OCI-LY7 (cell line): ENCODE measurements at regions not wholly inside any gene's neighbourhood (a gene's known extent, or its start where the extent isn't known, plus 50 kb on each side); places are given as distances from the start of the nearest gene placed in this dataset.

Experiments
- BruUV-seq: library from RNA; stranded (reverse); fragments of 400-500 nt; replicated peaks from 2 replicates; lab custom pipeline; 2021; lab: Mats Ljungman, UMichigan
- CTCF ChIA-PET: fragments of 300-600 bp; sonication (Branson Sonifier 250); formaldehyde crosslinking; loops from one replicate; lab custom pipeline; 2022; ENCODE audit warnings: antibody characterized with exemption; ENCODE audit not compliant: unreplicated experiment; lab: Charles Lee
- POLR2A ChIA-PET: fragments of 300-600 bp; sonication (Branson Sonifier 250); formaldehyde crosslinking; loops from one replicate; lab custom pipeline; 2022; ENCODE audit warnings: antibody characterized with exemption; lab: Charles Lee
- DNase-seq: peaks from one replicate; pipeline ENCODE4 v3.0.0-alpha.2; 2015; ENCODE audit warnings: low spot score
- H2AFZ ChIP-seq: fragments of 200-600 bp; sonication (generic), shearing (Covaris generic); 2 replicates; pipeline ENCODE4 v1.6.1; 2014; ENCODE audit warnings: mild to moderate bottlenecking, antibody characterized with exemption, low read length, moderate library complexity
- H3K27ac ChIP-seq: fragments of 200-600 bp; sonication (generic); 2 replicates; pipeline ENCODE4 v1.5.1; 2014; ENCODE audit warnings: mixed run types, low read depth, mild to moderate bottlenecking, moderate library complexity, low read length, inconsistent platforms; ENCODE audit not compliant: poor library complexity, severe bottlenecking
- H3K36me3 ChIP-seq: fragments of 200-600 bp; sonication (generic); 2 replicates; pipeline ENCODE4 v1.6.1; 2014; ENCODE audit warnings: mild to moderate bottlenecking, antibody characterized with exemption, low read length, moderate library complexity, mixed read lengths; ENCODE audit not compliant: insufficient read depth
- H3K4me1 ChIP-seq: fragments of 200-600 bp; sonication (generic); 2 replicates; pipeline ENCODE4 v1.5.1; 2014; ENCODE audit warnings: mild to moderate bottlenecking, low read length; ENCODE audit not compliant: insufficient read depth, poor library complexity, severe bottlenecking
- H3K4me2 ChIP-seq: fragments of 200-600 bp; sonication (generic); 2 replicates; pipeline ENCODE4 v1.6.1; 2014; ENCODE audit warnings: mild to moderate bottlenecking, low read length
- H3K4me3 ChIP-seq: fragments of 200-600 bp; sonication (generic); 2 replicates; pipeline ENCODE4 v1.5.1; 2014; ENCODE audit warnings: mild to moderate bottlenecking, low read depth, low read length; ENCODE audit not compliant: poor library complexity, severe bottlenecking
- H3K79me2 ChIP-seq: fragments of 200-600 bp; sonication (generic); 2 replicates; pipeline ENCODE4 v1.6.1; 2016; ENCODE audit warnings: low read depth, mild to moderate bottlenecking, low read length, moderate library complexity, mixed read lengths; ENCODE audit not compliant: insufficient read depth
- H3K9me2 ChIP-seq: fragments of 200-600 bp; sonication (generic); 2 replicates; pipeline ENCODE4 v1.6.1; 2016; ENCODE audit warnings: mild to moderate bottlenecking, low read length, mixed read lengths; ENCODE audit not compliant: insufficient read depth
- H3K9me3 ChIP-seq: fragments of 200-600 bp; sonication (generic); 2 replicates; pipeline ENCODE4 v1.6.1; 2014; ENCODE audit warnings: mild to moderate bottlenecking, mixed run types, low read length, mixed read lengths
- H4K20me1 ChIP-seq: fragments of 200-600 bp; sonication (generic); 2 replicates; pipeline ENCODE4 v1.6.1; 2014; ENCODE audit warnings: mild to moderate bottlenecking, antibody characterized with exemption, low read length, moderate library complexity, mixed read lengths; ENCODE audit not compliant: insufficient read depth
- EZH2phosphoT487 ChIP-seq: fragments of 200-600 bp; sonication (generic); IDR thresholded peaks from 2 replicates; pipeline ENCODE4 v1.6.1; 2018; ENCODE audit warnings: low read depth, borderline replicate concordance, mild to moderate bottlenecking, mixed run types, antibody characterized with exemption, low read length, moderate library complexity, mixed read lengths
- intact Hi-C: fragments of 100-400 bp; cut with micrococcal nuclease; formaldehyde crosslinking; loops from one replicate; pipeline ENCODE4 v1.10.0; 2022; ENCODE audit not compliant: unreplicated experiment
- TF ChIP-seq, protein P1 (sequence below): fragments of 200-600 bp; sonication (generic); conservative IDR thresholded peaks from 2 replicates; pipeline ENCODE4 v1.5.1; 2014; ENCODE audit warnings: mild to moderate bottlenecking, antibody characterized with exemption, low read length, moderate library complexity, mixed read lengths

DNA sequence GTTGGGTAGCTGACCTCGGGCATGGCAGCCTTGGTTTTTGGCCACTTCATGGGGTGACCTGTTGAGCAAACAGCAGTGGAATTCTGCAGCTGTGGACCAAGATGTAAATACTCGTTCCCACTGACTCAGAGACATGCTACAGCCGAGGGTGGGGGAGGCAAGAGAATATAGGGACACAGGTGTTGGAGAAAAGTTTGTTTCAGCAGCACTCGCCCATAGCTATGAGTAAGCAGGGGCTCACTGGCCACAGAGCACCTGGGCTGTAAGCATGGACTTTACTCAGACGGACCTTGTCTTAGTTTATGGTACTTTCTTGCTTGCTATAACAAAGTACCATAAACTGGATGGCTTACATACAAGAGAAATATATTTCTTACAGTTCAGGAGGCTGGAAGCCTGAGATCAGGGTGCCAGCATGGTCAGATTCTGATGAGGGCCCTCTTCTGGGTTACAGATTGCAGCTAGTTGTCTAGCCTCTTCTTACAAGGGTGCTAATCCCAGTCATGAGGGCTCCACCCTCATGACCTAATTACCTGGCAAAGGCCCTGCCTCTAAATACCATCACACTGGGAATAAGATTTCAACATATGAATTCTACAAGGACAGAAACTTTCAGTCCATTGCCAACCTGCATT is 437.2 kb upstream of the DAB1 start:
- no peaks in the 10 kb centered on the region for H3K9me2 ChIP-seq
- no peak overlapping the region for H3K4me2 ChIP-seq
- H3K4me1 ChIP-seq = no peaks in the 10 kb centered on the region
- ChIA-PET POLR2A (interaction anchor here (1.0 kb wide), 1 partner anchor 28 kb away, joined by 3 read pairs; no protein-coding TSS in a partner anchor), CTCF (no interaction called here)
- intact Hi-C loops = no loop called here
- no peaks in the 10 kb centered on the region for H3K9me3 ChIP-seq
- H3K36me3 ChIP-seq = no peaks in the 10 kb centered on the region
- no peaks in the 10 kb centered on the region for H3K79me2 ChIP-seq
- no peak for DNase-seq
- H3K27ac ChIP-seq = no peak overlapping the region
- no TSS peak for BruUV-seq
- no peak for TF ChIP-seq EZH2phosphoT487
- no peak overlapping the region for H2AFZ ChIP-seq
- H4K20me1 ChIP-seq = no peaks in the 10 kb centered on the region
- H3K4me3 ChIP-seq = no peak overlapping the region

DNA sequence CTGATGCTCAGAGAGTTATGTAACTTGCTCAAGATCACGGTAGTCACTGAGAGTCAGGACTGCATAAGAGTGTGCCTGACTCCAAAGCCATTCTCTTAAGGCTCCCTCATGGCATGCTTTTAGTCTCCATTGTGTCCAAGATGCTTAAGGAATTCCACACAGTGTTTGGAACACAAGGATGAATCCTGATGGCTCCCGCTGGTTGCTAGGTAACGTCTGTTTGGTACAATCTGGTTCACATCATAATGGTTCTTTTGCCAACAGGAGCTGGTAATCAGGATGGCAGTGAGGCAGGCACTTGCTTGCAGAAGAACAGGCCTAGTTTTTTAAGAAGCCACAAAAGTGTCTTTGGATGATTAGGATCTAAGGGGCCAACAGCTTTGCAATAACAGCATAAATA is 436.5 kb upstream of the DAB1 start:
- CTCF ChIA-PET = no interaction called here
- POLR2A ChIA-PET = interaction anchor here (1.0 kb wide), 1 partner anchor 29 kb away, joined by 3 read pairs; no protein-coding TSS in a partner anchor
- Histone ChIP-seq H3K4me2 (no peak overlapping the region), H2AFZ (no peak overlapping the region), H3K9me3 (no peaks in the 10 kb centered on the region), H3K79me2 (no peaks in the 10 kb centered on the region), H3K4me3 (no peak overlapping the region), H3K27ac (no peak overlapping the region), H4K20me1 (no peaks in the 10 kb centered on the region), H3K36me3 (no peaks in the 10 kb centered on the region), H3K4me1 (no peaks in the 10 kb centered on the region), H3K9me2 (no peaks in the 10 kb centered on the region)
- no peak for DNase-seq
- BruUV-seq = no TSS peak
- no peak for TF ChIP-seq EZH2phosphoT487
- TF ChIP-seq, protein P1, sequence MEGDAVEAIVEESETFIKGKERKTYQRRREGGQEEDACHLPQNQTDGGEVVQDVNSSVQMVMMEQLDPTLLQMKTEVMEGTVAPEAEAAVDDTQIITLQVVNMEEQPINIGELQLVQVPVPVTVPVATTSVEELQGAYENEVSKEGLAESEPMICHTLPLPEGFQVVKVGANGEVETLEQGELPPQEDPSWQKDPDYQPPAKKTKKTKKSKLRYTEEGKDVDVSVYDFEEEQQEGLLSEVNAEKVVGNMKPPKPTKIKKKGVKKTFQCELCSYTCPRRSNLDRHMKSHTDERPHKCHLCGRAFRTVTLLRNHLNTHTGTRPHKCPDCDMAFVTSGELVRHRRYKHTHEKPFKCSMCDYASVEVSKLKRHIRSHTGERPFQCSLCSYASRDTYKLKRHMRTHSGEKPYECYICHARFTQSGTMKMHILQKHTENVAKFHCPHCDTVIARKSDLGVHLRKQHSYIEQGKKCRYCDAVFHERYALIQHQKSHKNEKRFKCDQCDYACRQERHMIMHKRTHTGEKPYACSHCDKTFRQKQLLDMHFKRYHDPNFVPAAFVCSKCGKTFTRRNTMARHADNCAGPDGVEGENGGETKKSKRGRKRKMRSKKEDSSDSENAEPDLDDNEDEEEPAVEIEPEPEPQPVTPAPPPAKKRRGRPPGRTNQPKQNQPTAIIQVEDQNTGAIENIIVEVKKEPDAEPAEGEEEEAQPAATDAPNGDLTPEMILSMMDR = no peak
- intact Hi-C loops = no loop called here

DNA sequence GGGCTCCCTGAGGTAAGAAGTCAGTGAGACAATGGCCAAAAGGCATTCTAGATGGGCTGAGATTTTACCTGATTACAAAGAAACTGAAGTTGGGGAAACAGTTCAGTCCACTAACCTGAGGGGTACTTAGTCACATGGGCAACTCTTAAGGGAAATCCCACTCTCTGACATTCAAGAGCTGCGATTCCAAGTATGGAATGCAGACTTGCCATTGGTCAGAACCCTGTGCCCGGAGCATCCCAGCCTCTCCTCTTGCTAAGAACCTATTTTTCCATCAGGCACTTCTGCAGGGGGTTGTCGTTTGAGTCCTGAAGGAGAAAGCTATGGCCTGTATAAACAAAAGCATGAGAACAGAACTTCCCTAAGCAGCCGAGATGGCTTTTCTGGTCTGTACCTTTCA is 434.9 kb upstream of the DAB1 start:
- POLR2A ChIA-PET = interaction anchor here (0.7 kb wide), 1 partner anchor 14 kb away, joined by 3 read pairs; no protein-coding TSS in a partner anchor
- Histone ChIP-seq H3K9me3 (no peaks in the 10 kb centered on the region), H4K20me1 (no peaks in the 10 kb centered on the region), H3K4me1 (no peaks in the 10 kb centered on the region), H3K79me2 (no peaks in the 10 kb centered on the region), H3K36me3 (no peaks in the 10 kb centered on the region), H2AFZ (no peak overlapping the region), H3K4me2 (no peak overlapping the region), H3K9me2 (no peaks in the 10 kb centered on the region), H3K27ac (no peak overlapping the region), H3K4me3 (no peak overlapping the region)
- TF ChIP-seq, protein P1 = no peak
- BruUV-seq = no TSS peak
- DNase-seq = no peak
- CTCF ChIA-PET = no interaction called here
- intact Hi-C loops = no loop called here
